GM19193 (cell line): ENCODE measurements at regions not wholly inside any gene's neighbourhood (a gene's known extent, or its start where the extent isn't known, plus 50 kb on each side); places are given as distances from the start of the nearest gene placed in this dataset.

Experiments used
- POLR2A ChIP-seq: IDR thresholded peaks from 4 replicates; pipeline ENCODE4 v1.6.1; 2011; ENCODE audit not compliant: insufficient read depth, insufficient read length; ENCODE audit errors: extremely low read depth

GRCh38 chr10:88119160-88119559, 255.7 kb downstream of the PTEN start:
- TF ChIP-seq POLR2A = no peak

DNA sequence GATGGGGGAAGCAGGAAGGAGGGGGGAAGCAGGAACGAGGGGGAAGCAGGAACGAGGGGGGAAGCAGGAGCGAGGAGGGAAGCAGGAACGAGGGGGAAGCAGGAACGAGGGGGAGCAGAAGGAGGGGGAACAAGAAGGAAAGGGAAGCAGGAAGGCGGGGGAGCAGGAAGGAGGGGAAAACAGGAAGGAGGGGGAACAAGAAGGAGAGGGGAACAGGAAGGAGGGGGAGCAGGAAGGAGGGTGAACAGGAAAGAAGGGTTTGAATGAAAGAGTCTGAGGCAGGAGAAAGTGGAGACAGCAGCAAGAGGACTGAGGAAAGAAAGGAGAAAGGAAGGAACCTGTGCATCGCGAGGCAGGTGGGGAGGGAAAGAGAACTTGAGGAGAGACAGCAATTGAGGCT, 256.6 kb downstream of the PTEN start:
- TF ChIP-seq POLR2A = no peak

DNA sequence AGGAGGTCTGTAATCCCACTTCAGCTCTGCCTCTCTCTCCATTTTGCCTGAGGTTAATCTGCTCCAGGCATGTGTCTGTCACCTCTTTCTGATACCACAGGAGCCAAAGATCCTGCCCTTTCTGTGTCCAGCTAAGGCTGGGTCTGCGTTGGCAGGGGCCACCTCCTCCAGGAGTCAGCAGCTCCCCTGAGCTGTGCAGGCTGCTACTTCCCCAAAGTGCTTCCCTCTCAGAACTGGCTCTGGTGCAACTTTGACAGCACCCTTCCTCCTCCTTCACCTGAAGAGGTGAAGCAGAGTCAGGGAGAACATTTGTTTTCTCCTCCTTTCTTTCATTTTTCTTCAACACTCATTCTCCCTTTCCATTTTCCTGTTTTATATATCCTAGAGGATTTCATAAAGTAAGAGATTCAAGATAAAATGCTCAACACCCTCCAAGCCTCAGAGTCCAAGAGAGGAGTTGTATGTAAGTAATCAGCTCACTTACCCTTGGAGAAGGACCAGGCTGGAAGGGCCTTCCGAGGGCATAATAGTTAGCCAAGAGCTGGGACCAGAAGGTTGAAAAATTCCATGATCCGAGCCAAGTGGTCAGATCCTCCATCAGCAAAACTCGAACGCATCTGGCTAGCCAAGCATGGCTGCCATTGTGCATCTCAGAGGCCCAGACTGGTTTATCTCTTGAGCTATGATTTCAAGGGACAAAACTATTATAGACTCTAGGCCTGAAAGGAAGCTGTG, 257.3 kb downstream of the PTEN start:
- TF ChIP-seq POLR2A = no peak

DNA sequence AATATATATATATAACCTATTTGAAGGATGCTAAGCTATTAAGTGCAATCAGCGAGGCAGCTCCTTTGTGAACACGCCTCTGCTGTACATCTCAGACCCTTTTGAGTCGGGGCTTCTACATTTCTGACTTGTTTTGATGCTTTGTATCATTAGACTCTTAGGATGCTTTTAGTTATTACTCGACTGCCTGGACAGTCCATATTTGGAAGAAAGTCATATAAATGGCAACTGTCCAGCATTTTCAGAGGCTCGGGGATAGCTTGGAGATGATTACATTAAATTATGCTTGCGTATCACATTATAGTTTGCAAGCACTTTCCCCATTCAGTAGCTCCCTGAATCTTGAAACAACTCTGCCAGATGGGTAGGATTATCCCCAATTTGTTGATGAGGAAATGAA, 257.9 kb downstream of the PTEN start:
- TF ChIP-seq POLR2A = no peak

DNA sequence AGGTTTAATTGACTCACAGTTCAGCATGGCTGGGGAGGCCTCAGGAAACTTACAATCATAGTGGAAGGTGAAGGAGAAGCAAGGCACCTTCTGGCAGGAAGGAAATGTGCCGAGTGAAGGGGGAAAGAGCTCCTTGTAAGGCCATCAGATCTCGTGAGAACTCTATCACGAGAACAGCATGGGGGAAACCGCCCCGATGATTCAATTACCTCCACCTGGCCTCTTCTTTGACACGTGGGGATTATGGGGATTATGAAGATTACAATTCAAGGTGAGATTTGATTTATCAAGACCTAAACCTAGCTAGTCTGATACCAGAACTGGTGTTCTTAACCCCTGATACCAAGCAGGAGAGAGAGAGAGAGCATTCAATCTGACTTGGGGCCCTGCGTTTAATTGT, 258.7 kb downstream of the PTEN start:
- TF ChIP-seq POLR2A = no peak

- TF ChIP-seq POLR2A = no peak
Observed at GRCh38 chr10:88122576-88122975, 259.2 kb downstream of the PTEN start.

GRCh38 chr10:88125766-88126165, 262.3 kb downstream of the PTEN start:
- TF ChIP-seq POLR2A = no peak

DNA sequence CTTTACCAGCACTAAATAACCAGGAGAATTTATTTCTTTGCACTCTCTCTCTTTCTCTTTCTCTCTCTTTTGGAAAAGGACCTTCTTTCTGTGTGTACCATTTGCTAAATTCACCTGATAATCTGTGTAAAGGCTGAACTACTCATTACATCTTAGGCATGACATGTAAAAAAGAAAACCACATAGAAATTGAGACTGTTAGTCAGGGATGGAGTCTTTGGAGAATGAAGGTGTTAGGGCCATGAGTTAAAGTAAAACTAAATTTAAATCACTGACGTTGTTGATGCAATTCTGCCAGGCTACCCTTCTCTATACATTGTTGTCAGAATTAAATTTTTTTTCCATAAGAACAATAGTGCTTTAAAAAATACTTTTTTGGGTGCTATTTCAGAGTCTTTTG, 263.3 kb downstream of the PTEN start:
- no peak for TF ChIP-seq POLR2A

- TF ChIP-seq POLR2A = no peak
Observed at GRCh38 chr10:88127269-88127668, 263.8 kb downstream of the PTEN start.

GRCh38 chr10:88127766-88128165, 264.3 kb downstream of the PTEN start:
- TF ChIP-seq POLR2A = no peak

GRCh38 chr10:88129013-88129412, 265.6 kb downstream of the PTEN start:
- TF ChIP-seq POLR2A = no peak

DNA sequence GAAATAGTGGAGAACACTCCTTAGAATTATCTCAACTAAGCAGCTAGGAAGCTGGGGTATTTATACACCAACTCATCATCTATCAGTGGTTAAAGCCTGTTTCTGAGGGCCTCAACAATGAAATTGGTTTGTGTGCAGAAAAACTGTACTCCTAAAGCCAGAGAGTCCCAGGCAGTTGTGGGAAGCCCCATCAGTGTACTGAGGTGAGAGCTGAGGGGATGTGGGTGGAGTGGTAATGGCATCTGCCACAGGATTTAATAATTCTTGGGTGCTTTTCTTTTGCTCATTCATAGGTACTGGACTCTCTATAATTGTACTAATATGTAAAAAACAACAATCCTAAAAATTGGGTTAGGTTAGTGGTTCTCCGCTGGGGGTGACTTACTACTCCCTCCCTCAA, 267.5 kb downstream of the PTEN start:
- no peak for TF ChIP-seq POLR2A

DNA sequence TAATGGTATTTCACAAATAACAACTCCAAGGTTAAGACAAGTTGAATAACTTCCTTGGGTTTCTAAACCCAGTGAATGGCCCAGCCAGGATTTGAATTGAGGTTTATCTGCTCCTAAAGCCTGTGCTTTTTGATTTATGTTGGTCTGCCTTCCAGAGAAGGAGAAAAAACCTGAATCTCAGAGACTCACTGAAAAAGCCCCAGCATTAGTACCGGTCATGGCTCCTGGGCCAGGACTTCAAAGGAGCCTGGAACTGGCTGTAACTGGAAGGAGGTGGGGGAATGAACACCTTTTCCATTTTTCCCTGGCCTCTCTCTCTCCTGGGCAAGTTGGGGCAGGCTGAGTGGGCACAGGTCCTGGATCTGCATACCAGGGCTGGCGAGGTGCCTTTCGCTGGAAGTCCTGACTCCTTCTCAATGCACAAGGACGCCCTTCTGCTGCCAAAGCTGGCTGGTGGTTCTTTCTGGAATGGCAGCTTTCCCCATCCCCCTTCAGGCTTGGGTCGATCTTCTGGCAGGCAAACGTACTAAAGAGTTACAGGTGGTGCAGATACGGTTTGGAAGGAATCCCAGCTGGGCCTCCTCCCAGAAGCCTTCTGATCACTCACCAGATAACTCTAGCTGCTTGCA, 268.2 kb downstream of the PTEN start:
- TF ChIP-seq POLR2A = no peak

DNA sequence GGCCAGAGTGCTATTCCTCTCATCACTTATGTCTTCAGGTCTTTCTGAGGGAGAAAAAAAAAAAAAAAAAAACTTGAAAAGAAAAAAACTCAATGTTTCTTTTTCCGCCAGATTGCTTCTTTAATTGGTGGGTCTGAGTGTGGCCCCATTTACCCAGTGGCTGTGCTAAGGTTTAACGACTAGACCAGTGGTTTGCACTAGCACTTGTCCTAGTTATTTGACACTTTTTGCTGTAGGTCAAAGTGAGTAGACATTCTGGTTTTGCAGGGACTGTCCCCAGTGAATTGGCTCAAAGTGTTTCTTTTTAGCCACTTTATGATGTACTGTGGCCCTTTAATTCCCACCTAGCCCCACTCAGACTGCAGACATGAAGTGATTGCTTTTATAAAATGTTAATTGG, 273.3 kb downstream of the PTEN start:
- TF ChIP-seq POLR2A = no peak

DNA sequence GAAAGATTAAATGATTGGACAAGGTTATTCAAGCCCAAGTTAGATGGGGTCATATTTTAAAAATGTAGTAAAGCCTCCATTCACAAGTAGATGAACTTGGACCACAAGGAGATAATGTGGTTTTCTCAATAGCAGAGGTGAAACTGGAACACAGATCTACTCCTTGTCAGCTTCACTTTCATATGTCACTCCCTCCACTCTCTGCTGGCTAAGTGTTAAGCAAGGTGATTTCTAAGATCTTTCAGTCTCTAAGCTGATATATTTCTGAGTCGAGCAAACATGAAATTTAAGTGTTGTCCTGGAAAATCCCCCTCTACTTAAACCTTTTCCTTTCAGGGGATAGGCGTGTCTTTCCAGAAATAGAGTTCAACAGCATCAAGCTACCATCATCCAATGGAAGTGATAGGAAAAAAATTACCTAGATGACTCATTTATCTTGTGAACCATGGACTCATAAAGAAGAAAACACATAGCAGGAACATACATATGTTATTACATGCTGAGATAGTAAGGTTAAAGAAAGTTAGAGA, 275.0 kb downstream of the PTEN start:
- no peak for TF ChIP-seq POLR2A
